Coronary artery (tissue), 2 donors: ENCODE measurements at regions not wholly inside any gene's neighbourhood (a gene's known extent, or its start where the extent isn't known, plus 50 kb on each side); places are given as distances from the start of the nearest gene placed in this dataset.

Experiments used
- DNase-seq: peaks from one replicate; pipeline ENCODE4 v3.0.0-alpha.2; 2017; ENCODE audit warnings: low spot score
- H3K27ac ChIP-seq, 2 donors: fragments of 200-600 bp; sonication (generic); one replicate each; pipeline ENCODE4 v1.5.1; 2016 to 2019
- H3K4me3 ChIP-seq: fragments of 200-600 bp; sonication (generic); 2 replicates; pipeline ENCODE4 v1.5.1; 2016; ENCODE audit warnings: mild to moderate bottlenecking, moderate library complexity
- TF ChIP-seq, protein P1 (sequence below): fragments of 200-600 bp; sonication (generic); IDR thresholded peaks from one replicate; pipeline ENCODE4 v1.5.1; 2019; ENCODE audit warnings: antibody characterized with exemption

DNA sequence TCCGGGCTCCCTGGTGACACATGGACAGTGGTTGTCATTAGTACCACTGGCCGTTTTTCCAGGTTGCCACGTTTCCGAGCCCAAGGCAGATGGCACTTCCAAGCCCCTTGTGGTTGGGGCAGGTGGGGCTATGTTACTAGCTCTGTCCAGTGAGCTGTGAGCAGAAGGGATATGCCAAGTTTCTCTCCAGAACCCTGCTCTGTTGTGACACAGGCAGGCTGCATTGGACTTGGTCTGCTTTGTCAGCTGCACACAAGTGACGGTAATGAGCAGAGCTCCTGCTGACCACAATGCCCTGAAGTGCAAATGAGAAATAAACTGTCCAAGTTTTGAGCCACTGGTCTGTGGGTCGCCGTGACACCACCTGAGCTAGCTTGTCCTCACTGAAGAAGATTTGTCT lies 118.8 kb downstream of the GYPC start:
- TF ChIP-seq, protein P1, sequence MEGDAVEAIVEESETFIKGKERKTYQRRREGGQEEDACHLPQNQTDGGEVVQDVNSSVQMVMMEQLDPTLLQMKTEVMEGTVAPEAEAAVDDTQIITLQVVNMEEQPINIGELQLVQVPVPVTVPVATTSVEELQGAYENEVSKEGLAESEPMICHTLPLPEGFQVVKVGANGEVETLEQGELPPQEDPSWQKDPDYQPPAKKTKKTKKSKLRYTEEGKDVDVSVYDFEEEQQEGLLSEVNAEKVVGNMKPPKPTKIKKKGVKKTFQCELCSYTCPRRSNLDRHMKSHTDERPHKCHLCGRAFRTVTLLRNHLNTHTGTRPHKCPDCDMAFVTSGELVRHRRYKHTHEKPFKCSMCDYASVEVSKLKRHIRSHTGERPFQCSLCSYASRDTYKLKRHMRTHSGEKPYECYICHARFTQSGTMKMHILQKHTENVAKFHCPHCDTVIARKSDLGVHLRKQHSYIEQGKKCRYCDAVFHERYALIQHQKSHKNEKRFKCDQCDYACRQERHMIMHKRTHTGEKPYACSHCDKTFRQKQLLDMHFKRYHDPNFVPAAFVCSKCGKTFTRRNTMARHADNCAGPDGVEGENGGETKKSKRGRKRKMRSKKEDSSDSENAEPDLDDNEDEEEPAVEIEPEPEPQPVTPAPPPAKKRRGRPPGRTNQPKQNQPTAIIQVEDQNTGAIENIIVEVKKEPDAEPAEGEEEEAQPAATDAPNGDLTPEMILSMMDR, result no peak
- Histone ChIP-seq H3K4me3 (no peak overlapping the region), H3K27ac (no peak overlapping the region)
- DNase-seq, result no peak

DNA sequence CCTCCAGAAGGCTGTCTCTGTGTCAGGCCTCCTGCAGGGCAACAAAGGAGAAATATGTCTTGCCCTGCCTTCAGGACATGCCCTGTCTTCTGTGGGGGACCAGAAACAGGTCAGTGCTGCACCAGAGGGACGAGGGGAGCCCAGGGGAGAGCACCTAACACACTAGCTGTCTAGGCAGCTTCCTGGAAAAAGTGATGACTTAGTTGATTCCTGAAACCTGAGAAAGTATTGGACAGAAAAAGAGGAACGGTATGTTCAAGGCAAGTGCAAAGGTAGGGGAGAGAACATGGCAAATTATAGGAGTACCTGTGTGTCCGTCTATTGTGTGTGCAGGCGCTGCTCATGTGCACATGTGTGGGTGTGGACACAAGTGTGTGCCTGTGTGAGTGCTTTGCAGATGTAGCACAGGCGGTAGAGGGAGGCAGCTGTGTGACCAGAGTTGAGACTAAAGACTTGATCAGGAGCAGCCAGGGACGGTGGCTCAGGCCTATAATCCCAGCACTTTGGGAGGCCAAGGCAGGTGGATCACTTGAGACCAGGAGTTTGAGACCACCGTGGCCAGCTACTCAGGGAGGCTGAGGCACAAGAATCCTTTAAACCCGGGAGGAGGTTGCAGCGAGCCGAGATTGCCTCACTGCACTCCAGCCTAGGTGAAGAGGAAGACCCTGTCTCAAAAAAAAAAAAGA lies 119.5 kb downstream of the GYPC start:
- no peak for DNase-seq
- no peak overlapping the region for H3K4me3 ChIP-seq
- TF ChIP-seq, protein P1, result no peak
- H3K27ac ChIP-seq, result no peak overlapping the region

DNA sequence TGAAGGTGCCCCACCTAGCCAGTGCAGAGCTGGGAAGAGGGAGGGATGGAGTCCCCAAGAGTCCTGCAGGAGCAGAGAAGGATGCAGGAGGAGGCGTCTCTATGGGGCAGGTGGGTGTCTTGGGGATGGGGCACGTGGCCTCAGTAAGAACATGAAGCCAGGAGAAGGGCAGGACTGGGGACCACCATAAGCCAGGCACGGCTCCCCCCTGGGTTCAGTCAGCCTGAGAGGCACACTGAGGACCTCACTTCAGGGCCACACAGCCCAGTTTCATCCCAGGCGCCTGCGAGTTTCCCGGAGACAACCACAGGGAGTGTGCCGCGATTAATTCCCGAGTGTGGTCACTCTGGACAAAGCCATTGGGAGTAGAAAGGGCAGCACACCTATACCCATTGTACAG lies 120.3 kb downstream of the GYPC start:
- DNase-seq, result no peak
- TF ChIP-seq, protein P1, result no peak
- H3K27ac ChIP-seq, result peak overlapping the region in 1 of 2 donors; percentile 53
- peak overlapping the region; percentile 74 for H3K4me3 ChIP-seq

DNA sequence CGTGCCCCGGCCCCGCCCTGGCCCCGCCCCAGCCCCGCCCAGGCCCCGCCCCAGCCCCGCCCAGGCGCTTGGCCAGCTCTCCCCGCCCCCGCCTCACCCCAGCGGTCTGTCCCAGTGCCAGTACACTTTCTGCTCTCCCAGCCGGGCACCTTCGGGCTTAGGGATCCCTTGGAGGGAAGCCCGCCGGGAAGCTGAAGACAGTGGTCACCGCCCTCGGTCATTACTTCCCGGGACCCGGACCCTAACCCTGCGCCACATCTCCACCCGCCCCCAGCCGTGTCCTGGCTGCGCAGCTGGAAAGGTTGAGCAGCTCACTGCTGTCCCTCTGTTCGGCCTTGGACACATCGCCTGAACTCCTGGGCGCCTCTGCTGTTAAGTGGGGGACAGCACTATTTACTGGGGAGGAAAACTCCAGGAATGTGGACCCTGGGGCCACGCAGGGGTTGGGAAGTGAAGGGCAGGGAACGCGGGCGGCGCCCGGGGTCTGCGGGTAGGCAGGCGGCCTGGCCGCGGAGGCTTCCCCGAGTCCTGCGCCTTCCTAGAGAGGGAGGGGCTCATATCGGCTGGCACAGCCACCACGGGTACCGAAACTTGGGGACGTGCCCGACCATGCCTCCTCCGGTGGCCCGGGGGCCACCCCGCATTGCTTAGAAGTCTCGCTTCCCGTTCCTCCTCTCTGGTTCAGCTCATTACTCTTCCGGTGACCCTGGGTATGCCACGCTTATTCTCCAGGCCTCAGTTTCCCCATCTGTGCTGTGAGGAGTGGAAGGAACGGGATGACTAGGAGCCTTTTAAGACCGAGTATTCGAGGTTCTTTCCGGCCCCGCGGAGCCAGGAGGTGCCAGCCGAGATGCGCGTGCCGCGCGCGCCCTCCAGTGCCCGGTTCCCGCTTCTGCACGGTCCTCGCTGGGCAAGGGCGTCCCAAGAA lies 121.0 kb downstream of the GYPC start:
- peak overlapping the region; percentile 21 to 53 for H3K27ac ChIP-seq
- TF ChIP-seq, protein P1, result peak; percentile 86
- H3K4me3 ChIP-seq, result peak overlapping the region; percentile 74
- DNase-seq, result peak; percentile 82

DNA sequence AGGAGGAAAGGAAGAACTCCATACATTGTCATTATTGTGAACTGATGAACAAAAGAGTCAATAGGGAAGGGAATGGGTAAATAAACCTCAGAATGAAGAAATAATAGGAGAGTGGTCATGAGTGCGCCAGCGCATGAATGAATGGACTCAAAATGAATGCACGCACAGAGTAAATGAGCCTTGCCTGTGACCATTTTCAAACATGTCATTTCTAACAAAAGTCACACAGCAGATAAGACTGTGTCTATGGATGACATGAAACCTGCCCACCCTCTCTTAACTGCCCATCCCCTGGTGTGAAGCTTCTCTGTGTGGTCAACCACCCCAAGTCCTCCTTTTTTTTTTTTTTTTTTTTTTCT lies 121.1 kb upstream of the TEX51 start:
- Histone ChIP-seq H3K27ac (no peak overlapping the region), H3K4me3 (no peak overlapping the region)
- DNase-seq, result no peak
- TF ChIP-seq, protein P1, result no peak

DNA sequence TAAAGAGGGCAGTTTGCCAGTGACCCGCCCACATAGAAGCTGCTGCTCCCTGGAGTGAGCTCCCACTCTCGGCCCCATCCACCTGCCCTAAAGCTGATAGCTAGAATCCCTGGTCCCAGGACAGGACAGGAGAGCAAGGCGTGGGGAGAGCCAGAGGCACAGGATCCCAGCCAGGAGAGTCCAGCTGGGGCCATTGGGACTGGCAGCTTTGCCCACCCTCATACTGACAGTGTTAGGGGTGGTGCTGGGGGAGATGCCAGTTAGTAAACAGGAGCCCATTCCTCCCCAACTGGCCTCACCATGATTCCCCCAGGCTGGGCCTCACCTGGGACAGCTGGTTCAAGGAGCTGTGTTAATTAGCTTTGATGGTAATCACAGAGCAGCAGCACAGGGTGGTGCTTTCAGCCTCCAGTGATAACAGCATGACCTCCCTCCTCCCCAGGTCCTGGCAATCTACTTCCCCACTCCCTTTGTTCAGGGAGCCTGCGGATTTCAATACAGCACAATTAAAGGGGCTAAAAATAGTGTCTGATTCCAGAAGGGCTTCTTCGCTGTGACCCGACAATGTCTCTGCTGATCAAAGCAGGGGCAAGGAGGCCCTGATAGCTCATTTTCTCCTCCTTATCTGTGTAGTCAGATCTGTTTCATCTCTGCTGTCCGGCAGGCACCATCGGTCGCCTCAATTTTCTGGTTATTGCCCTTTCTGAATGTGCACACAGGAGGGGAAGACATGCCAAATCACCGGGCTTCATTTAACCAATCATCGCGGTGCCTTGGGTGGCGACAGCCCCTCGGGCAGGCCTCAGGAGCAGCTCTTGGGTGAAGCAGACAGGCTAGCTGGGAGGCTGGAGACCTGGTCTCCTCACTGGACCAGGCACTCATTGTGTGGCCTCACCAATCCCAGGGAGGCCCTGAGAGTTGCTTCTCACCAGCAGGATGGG lies 119.9 kb upstream of the TEX51 start:
- TF ChIP-seq, protein P1, result no peak
- H3K27ac ChIP-seq, result no peak overlapping the region
- no peak for DNase-seq
- H3K4me3 ChIP-seq, result no peak overlapping the region
